ENCODE measurements at regions not wholly inside any gene's neighbourhood (a gene's known extent, or its start where the extent isn't known, plus 50 kb on each side); places are given as distances from the start of the nearest gene placed in this dataset.

GRCh38 chr2:217038001-217038400, 178.1 kb upstream of the TNP1 start:
- intact Hi-C loops (cut with DNase I; ENCODE audit: low total_unique reads), result no loop called here
- TF ChIP-seq, protein P1, sequence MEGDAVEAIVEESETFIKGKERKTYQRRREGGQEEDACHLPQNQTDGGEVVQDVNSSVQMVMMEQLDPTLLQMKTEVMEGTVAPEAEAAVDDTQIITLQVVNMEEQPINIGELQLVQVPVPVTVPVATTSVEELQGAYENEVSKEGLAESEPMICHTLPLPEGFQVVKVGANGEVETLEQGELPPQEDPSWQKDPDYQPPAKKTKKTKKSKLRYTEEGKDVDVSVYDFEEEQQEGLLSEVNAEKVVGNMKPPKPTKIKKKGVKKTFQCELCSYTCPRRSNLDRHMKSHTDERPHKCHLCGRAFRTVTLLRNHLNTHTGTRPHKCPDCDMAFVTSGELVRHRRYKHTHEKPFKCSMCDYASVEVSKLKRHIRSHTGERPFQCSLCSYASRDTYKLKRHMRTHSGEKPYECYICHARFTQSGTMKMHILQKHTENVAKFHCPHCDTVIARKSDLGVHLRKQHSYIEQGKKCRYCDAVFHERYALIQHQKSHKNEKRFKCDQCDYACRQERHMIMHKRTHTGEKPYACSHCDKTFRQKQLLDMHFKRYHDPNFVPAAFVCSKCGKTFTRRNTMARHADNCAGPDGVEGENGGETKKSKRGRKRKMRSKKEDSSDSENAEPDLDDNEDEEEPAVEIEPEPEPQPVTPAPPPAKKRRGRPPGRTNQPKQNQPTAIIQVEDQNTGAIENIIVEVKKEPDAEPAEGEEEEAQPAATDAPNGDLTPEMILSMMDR (IDR thresholded peaks at IDR 0.05), result no peak
- TF ChIP-seq POLR2AphosphoS5 (IDR thresholded peaks at IDR 0.05) (no peak), POLR2A (IDR thresholded peaks at IDR 0.05) (no peak)
- no peak overlapping the region for H3K27ac ChIP-seq

DNA sequence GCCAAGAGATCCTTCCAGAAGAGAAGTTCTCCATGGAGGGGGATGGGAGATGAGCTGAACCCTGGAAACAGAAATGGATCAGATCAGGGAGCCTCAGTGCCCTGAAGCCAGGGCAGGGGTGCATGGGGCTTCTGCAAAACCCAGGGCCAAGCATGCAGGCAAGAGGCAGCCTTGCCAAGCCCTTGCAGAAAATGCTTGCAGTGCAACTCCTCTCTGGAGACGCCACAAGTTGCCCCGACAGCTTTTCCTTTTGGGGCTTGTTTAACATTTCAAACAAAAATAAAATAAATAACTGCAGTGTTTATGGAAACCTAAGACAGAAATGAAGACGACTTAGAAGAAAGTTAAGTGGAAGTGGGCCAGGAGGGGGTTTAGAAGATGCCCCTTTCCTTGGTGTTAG, 177.5 kb upstream of the TNP1 start:
- intact Hi-C loops (cut with DNase I; ENCODE audit: low total_unique reads), result no loop called here

More at GRCh38 chr2:217038001-217038400, 178.1 kb upstream of the TNP1 start:
- Histone ChIP-seq H3K27me3 (no peaks in the 10 kb centered on the region), H3K36me3 (no peaks in the 10 kb centered on the region), H3K9me3 (no peaks in the 10 kb centered on the region), H3K4me3 (no peak overlapping the region), H3K4me1 (no peaks in the 10 kb centered on the region)
- DNase-seq (ENCODE audit: low spot score in 2 of 2), result no peak

DNA sequence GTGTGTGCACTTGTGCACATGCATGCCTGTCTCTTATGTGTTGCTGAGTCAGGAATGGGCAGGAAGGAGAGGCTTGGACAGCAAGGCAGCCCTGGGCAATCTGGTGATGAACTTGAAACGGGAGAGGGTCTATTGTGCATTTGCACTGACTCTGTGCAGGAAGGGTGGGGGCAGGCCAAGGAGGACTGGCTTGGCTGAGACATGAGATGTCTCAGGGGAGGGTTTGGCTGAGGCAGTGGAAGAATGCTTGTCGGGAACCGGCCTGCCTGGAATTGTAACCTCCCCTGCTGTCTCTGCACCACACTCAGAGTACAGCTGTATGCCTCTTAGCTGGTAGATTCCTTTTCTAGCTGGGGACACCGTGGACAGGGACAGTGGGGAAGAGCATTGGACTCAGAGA, 176.1 kb upstream of the TNP1 start:
- H3K27ac ChIP-seq, result no peak overlapping the region
- H3K36me3 ChIP-seq, result no peaks in the 10 kb centered on the region
- DNase-seq (ENCODE audit: low spot score in 2 of 2), result no peak
- TF ChIP-seq POLR2AphosphoS5 (IDR thresholded peaks at IDR 0.05) (no peak), POLR2A (IDR thresholded peaks at IDR 0.05) (no peak)
- TF ChIP-seq, protein P1 (IDR thresholded peaks at IDR 0.05), result no peak
- no peak overlapping the region for H3K4me3 ChIP-seq
- H3K9me3 ChIP-seq, result no peaks in the 10 kb centered on the region
- H3K27me3 ChIP-seq, result no peaks in the 10 kb centered on the region
- H3K4me1 ChIP-seq, result no peaks in the 10 kb centered on the region
- intact Hi-C loops (cut with DNase I; ENCODE audit: low total_unique reads), result no loop called here

More for the DNA sequence above, 177.5 kb upstream of the TNP1 start:
- DNase-seq (ENCODE audit: low spot score in 2 of 2), result no peak
- Histone ChIP-seq H3K27ac (no peak overlapping the region), H3K4me1 (no peaks in the 10 kb centered on the region), H3K9me3 (no peaks in the 10 kb centered on the region), H3K4me3 (no peak overlapping the region), H3K36me3 (no peaks in the 10 kb centered on the region), H3K27me3 (no peaks in the 10 kb centered on the region)
- TF ChIP-seq POLR2AphosphoS5 (IDR thresholded peaks at IDR 0.05), result no peak
- TF ChIP-seq, protein P1 (IDR thresholded peaks at IDR 0.05), result no peak

DNA sequence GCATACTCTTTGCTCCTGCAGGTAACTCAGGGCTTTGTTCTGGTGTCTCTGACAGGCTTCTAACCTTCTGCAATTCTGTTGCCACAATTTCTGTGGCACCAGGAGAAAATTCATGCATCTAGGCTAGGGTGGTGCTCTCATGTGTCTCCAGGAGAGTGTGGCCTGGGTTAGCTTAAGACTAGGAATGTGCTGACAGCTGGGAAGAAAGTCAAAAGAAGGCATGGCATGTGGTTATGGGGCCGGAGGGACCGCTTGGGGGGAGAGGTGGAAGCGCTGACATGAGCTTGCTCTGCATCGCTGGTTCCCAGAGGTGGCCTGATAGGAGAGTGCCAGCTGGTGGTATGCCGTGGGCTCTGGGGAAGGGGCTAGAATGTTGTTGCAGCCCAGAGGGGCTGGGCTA, 173.3 kb upstream of the TNP1 start:
- Histone ChIP-seq H3K4me3 (no peak overlapping the region), H3K9me3 (no peaks in the 10 kb centered on the region), H3K27ac (no peak overlapping the region), H3K36me3 (no peaks in the 10 kb centered on the region), H3K4me1 (no peaks in the 10 kb centered on the region), H3K27me3 (no peaks in the 10 kb centered on the region)
- TF ChIP-seq POLR2AphosphoS5 (IDR thresholded peaks at IDR 0.05), result no peak
- TF ChIP-seq, protein P1 (IDR thresholded peaks at IDR 0.05), result no peak
- no peak for TF ChIP-seq POLR2A (IDR thresholded peaks at IDR 0.05)
- intact Hi-C loops (cut with DNase I; ENCODE audit: low total_unique reads), result no loop called here
- DNase-seq (ENCODE audit: low spot score in 2 of 2), result no peak

DNA sequence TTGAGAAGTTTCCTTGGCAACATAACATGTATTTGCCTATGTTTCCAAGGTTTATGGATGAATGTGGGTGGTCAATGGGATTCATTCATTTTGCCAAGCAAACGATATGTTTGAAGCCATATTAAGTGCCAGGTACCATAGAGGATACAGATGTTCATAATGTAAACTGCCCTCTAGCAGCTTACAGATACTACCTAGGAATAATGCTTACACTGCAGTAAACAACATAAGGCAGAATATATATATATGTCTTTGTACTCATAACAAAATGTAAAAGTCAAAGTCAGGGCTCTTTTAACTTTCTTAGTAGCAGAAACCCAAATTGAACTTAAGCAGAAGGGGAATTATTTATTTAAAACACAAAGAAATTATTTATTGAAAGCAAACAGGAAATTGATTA, 171.6 kb upstream of the TNP1 start:
- Histone ChIP-seq H3K27me3 (no peaks in the 10 kb centered on the region), H3K4me1 (no peaks in the 10 kb centered on the region), H3K27ac (no peak overlapping the region), H3K36me3 (no peaks in the 10 kb centered on the region), H3K9me3 (no peaks in the 10 kb centered on the region), H3K4me3 (no peak overlapping the region)
- intact Hi-C loops (cut with DNase I; ENCODE audit: low total_unique reads), result no loop called here
- no peak for TF ChIP-seq POLR2AphosphoS5 (IDR thresholded peaks at IDR 0.05)
- DNase-seq (ENCODE audit: low spot score in 2 of 2), result no peak

GRCh38 chr2:217030081-217030480, 170.2 kb upstream of the TNP1 start:
- Histone ChIP-seq H3K27ac (no peak overlapping the region), H3K4me1 (no peaks in the 10 kb centered on the region), H3K9me3 (no peaks in the 10 kb centered on the region), H3K27me3 (no peaks in the 10 kb centered on the region), H3K36me3 (no peaks in the 10 kb centered on the region), H3K4me3 (no peak overlapping the region)
- intact Hi-C loops (cut with DNase I; ENCODE audit: low total_unique reads), result no loop called here
- TF ChIP-seq POLR2AphosphoS5 (IDR thresholded peaks at IDR 0.05) (no peak), POLR2A (IDR thresholded peaks at IDR 0.05) (no peak)
- TF ChIP-seq, protein P1 (IDR thresholded peaks at IDR 0.05), result no peak
- no peak for DNase-seq (ENCODE audit: low spot score in 2 of 2)
